ENCODE measurements at regions not wholly inside any gene's neighbourhood (a gene's known extent, or its start where the extent isn't known, plus 50 kb on each side); places are given as distances from the start of the nearest gene placed in this dataset.

- intact Hi-C loops (cut with DNase I; ENCODE audit: low total_unique reads) = no loop called here
- Histone ChIP-seq H3K27ac (peak overlapping the region in 5 of 8 donors; percentile 49 to 69 (median 53)), H3K9me3 (no peaks in the 10 kb centered on the region), H3K36me3 (no peaks in the 10 kb centered on the region), H3K4me1 (peaks cover 0 to 9% (median 0%) of the 10 kb centered on the region in 6 donors), H3K27me3 (replicated peaks in 1 of 7) (no peaks in the 10 kb centered on the region), H3K4me3 (no peak overlapping the region)
- WGBS, 5 donors = 46 to 61% (median 58%) methylated on average over 9 of the region's 9 CpGs
- TF ChIP-seq POLR2AphosphoS5 (IDR thresholded peaks at IDR 0.05) (peak; percentile 60 to 70 (median 62)), CTCF (IDR thresholded peaks at IDR 0.05 in 8 of 11, conservative IDR thresholded peaks at IDR 0.05 in 3 of 11) (no peak)
- no peak for DNase-seq
These were observed 96.5 kb upstream of the ADRA1B start for GRCh38 chr5:159819591-159820411.

- Histone ChIP-seq H3K27me3 (replicated peaks in 1 of 7) (no peaks in the 10 kb centered on the region), H3K4me1 (peaks cover 0 to 9% (median 0%) of the 10 kb centered on the region in 6 donors), H3K27ac (peak overlapping the region in 5 of 8 donors; percentile 27 to 69 (median 44)), H3K36me3 (no peaks in the 10 kb centered on the region), H3K4me3 (no peak overlapping the region), H3K9me3 (no peaks in the 10 kb centered on the region)
- 83 to 98% (median 91%) methylated on average over 3 of the region's 3 CpGs for WGBS, 5 donors
- TF ChIP-seq POLR2A (IDR thresholded peaks at IDR 0.05) = no peak
- no peak for TF ChIP-seq CTCF (IDR thresholded peaks at IDR 0.05 in 8 of 11, conservative IDR thresholded peaks at IDR 0.05 in 3 of 11)
- TF ChIP-seq POLR2AphosphoS5 (IDR thresholded peaks at IDR 0.05) = no peak
- DNase-seq = no peak
- intact Hi-C loops (cut with DNase I; ENCODE audit: low total_unique reads) = no loop called here
These were observed 95.6 kb upstream of the ADRA1B start for GRCh38 chr5:159820692-159821091.

- Histone ChIP-seq H3K9me3 (no peaks in the 10 kb centered on the region), H3K27ac (peak overlapping the region in 5 of 8 donors; percentile 8 to 69 (median 30)), H3K36me3 (no peaks in the 10 kb centered on the region), H3K4me1 (peaks cover 0 to 13% (median 3%) of the 10 kb centered on the region in 6 donors), H3K4me3 (no peak overlapping the region), H3K27me3 (replicated peaks in 1 of 7) (no peaks in the 10 kb centered on the region)
- no peak for TF ChIP-seq CTCF (IDR thresholded peaks at IDR 0.05 in 8 of 11, conservative IDR thresholded peaks at IDR 0.05 in 3 of 11)
- TF ChIP-seq POLR2AphosphoS5 (IDR thresholded peaks at IDR 0.05) = no peak
- no peak for TF ChIP-seq POLR2A (IDR thresholded peaks at IDR 0.05)
- DNase-seq = no peak
- intact Hi-C loops (cut with DNase I; ENCODE audit: low total_unique reads) = no loop called here
- 84 to 89% (median 86%) methylated on average over 9 of the region's 9 CpGs for WGBS, 5 donors
These were observed 94.8 kb upstream of the ADRA1B start for GRCh38 chr5:159821461-159821940.
